Kidney (tissue), 13 donors: ENCODE measurements at regions not wholly inside any gene's neighbourhood (a gene's known extent, or its start where the extent isn't known, plus 50 kb on each side); places are given as distances from the start of the nearest gene placed in this dataset.

Experiments
- DNase-seq, 5 donors: peaks; one replicate each; pipeline ENCODE4 v3.0.0-alpha.2; 2013 to 2020
- FAIRE-seq: peaks from 2 replicates; lab custom pipeline; 2012; peaks lifted over from hg19 to GRCh38; lab: Jason Lieb, UNC
- H3K27ac ChIP-seq, 2 donors: one replicate each; pipeline ENCODE4 v1.7.0; 2013; ENCODE audit warnings: low read depth in 2 of 2, low read length in 2 of 2, inconsistent platforms in 1 of 2
- H3K27me3 ChIP-seq: one replicate; pipeline ENCODE4 v1.7.1; 2013; ENCODE audit warnings: low read length, inconsistent platforms; ENCODE audit not compliant: control insufficient read depth, insufficient read depth
- H3K36me3 ChIP-seq, 3 donors: one replicate each; pipeline versions ENCODE4 v1.7.0 to v1.7.1; 2013; ENCODE audit warnings: low read length in 3 of 3, control low read depth in 1 of 3, inconsistent platforms in 1 of 3; ENCODE audit not compliant: insufficient read depth in 3 of 3, control insufficient read depth in 2 of 3
- H3K4me1 ChIP-seq, 3 donors: one replicate each; pipeline versions ENCODE4 v1.7.0 to v1.7.1; 2013; ENCODE audit warnings: low read length in 3 of 3, inconsistent platforms in 1 of 3, low read depth in 1 of 3; ENCODE audit not compliant: control insufficient read depth in 2 of 3, insufficient read depth in 2 of 3
- H3K4me3 ChIP-seq, 3 donors: one replicate each; pipeline versions ENCODE4 v1.7.0 to v1.8.1; 2013; ENCODE audit warnings: low read length in 3 of 3, control low read depth in 1 of 3, inconsistent platforms in 1 of 3
- H3K9ac ChIP-seq, 3 donors: one replicate each; pipeline versions ENCODE4 v1.7.0 to v1.7.1; 2013; ENCODE audit warnings: low read length in 3 of 3, control low read depth in 1 of 3, inconsistent platforms in 1 of 3
- H3K9me3 ChIP-seq, 3 donors: one replicate each; pipeline versions ENCODE4 v1.7.0 to v1.7.1; 2013; ENCODE audit warnings: low read length in 3 of 3, control low read depth in 1 of 3, inconsistent platforms in 1 of 3; ENCODE audit not compliant: control insufficient read depth in 2 of 3, insufficient read depth in 1 of 3
- intact Hi-C: fragments of 100-400 bp; cut with DNase I; formaldehyde crosslinking; loops from one replicate; pipeline ENCODE4 v1.11.1; 2022
- TF ChIP-seq, protein P1 (sequence below): IDR thresholded peaks from 3 replicates; pipeline ENCODE4 v1.5.1; 2012; ENCODE audit warnings: mild to moderate bottlenecking, moderate library complexity, borderline replicate concordance; ENCODE audit not compliant: insufficient read depth; ENCODE audit errors: extremely low read depth
- donor health status: control.
- donor health status: control.
- donor health status: control.
- donor health status: control.
- donor health status: control.
- donor health status: DM: yes; HTN: yes; CAD: no.
- donor health status: Normal renal cell carcinoma (clear cell type).

DNA sequence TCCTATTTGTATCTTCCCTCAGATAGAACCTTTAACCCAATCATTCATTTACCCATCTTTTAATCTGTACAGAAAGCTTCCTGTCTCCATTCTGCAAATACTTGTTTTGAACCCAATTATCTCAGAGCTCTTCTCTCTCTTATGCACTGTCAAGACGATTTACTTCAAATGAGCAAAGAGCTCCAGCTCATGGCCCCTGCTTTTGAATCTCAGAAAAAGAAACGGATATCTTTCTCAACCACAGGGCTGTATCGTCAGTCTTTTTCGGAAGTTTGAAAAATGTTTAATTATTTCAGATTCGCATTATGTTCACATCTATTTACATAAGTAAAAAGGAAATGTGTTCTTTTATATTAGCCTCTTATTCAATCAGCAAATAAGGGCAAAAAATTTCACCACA lies 322.7 kb upstream of the NBEA start:
- intact Hi-C loops: no loop called here
- no peak for FAIRE-seq
- H3K9ac ChIP-seq: no peak overlapping the region
- H3K27me3 ChIP-seq: no peaks in the 10 kb centered on the region
- DNase-seq: no peak
- no peaks in the 10 kb centered on the region for H3K9me3 ChIP-seq
- H3K4me1 ChIP-seq: no peaks in the 10 kb centered on the region
- H3K27ac ChIP-seq: no peak overlapping the region
- no peak overlapping the region for H3K4me3 ChIP-seq
- TF ChIP-seq, protein P1, sequence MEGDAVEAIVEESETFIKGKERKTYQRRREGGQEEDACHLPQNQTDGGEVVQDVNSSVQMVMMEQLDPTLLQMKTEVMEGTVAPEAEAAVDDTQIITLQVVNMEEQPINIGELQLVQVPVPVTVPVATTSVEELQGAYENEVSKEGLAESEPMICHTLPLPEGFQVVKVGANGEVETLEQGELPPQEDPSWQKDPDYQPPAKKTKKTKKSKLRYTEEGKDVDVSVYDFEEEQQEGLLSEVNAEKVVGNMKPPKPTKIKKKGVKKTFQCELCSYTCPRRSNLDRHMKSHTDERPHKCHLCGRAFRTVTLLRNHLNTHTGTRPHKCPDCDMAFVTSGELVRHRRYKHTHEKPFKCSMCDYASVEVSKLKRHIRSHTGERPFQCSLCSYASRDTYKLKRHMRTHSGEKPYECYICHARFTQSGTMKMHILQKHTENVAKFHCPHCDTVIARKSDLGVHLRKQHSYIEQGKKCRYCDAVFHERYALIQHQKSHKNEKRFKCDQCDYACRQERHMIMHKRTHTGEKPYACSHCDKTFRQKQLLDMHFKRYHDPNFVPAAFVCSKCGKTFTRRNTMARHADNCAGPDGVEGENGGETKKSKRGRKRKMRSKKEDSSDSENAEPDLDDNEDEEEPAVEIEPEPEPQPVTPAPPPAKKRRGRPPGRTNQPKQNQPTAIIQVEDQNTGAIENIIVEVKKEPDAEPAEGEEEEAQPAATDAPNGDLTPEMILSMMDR: no peak
- H3K36me3 ChIP-seq: no peaks in the 10 kb centered on the region

DNA sequence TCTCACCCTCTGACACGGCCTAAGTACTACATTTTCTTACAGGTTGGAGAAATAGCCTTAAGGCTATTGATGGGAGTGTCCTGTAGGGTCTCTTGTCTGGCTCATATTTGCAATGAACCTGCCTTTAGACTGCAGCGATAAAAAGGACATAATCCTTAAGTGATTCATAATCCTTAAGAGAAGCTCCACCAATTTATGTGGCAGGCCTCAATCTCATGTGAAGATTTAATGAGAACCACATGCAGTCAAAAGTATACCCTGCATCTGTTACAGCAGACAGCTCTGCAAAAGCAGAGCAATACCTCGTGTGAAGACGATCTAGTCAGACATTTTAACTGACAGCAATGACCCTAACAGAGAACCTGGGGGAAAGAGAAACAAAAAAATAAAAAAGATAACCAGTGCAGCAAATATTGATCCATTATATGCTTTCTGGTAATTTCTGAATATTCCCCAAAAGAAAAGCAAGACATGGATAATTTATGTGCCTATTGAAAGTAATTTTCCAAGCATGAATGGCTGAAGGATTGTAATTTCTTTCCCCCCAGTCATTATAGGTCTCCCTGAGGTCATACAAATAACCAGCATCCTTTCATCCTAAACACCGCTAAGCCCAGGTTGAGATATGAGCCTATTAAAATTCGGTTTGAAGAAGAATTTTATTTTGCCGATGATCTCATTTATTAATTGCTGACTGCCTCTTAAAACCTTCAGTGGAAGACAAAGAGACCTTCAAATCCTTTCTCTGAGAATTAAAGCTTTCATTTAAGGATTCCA lies 321.8 kb upstream of the NBEA start:
- intact Hi-C loops: no loop called here
- Histone ChIP-seq H3K9me3 (no peaks in the 10 kb centered on the region), H3K27ac (no peak overlapping the region), H3K36me3 (no peaks in the 10 kb centered on the region), H3K27me3 (no peaks in the 10 kb centered on the region), H3K9ac (no peak overlapping the region), H3K4me1 (no peaks in the 10 kb centered on the region), H3K4me3 (no peak overlapping the region)
- no peak for DNase-seq
- TF ChIP-seq, protein P1: no peak
- FAIRE-seq: no peak

DNA sequence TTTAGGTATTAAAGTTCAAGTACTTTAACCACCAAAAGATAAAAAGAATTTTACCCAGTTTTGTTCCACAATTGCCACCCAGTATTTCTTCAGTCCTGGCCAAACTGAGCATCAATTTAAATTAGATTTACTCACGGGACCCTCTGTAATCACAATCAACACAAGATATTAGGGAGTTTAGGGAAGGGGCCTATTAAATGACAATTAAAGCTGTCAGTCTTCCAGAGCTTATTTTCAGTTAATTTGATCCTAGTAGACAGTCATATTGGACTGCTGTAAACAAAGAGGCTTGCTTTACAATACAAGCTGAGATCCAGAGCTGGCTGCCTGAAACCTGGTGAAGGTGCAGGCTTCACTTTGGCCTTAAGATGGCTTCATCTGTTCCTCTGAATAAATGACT lies 321.2 kb upstream of the NBEA start:
- no peaks in the 10 kb centered on the region for H3K36me3 ChIP-seq
- DNase-seq (no peak), FAIRE-seq (no peak)
- TF ChIP-seq, protein P1: no peak
- H3K4me3 ChIP-seq: no peak overlapping the region
- H3K27me3 ChIP-seq: no peaks in the 10 kb centered on the region
- H3K9ac ChIP-seq: no peak overlapping the region
- no peaks in the 10 kb centered on the region for H3K9me3 ChIP-seq
- H3K27ac ChIP-seq: no peak overlapping the region
- H3K4me1 ChIP-seq: no peaks in the 10 kb centered on the region
- intact Hi-C loops: no loop called here

DNA sequence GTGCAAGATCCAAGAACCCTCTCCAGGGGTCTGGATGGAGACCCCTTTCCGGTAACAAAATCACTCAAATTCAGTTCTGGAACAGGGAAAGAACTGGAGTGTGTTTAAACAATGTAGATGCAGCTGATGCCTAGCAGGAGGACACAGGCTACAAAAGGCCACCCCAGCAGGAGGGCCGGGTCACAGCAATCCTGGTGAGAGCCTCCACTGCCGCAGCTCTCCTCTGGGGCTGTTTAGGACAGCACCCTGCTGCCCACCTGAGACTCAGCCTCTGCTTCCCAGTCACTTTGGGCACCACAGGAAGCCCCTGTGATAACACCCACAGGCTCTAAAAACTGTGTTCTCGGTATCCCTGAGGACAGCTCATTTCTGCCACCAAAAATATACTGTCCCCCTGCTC lies 318.7 kb upstream of the NBEA start:
- no peaks in the 10 kb centered on the region for H3K36me3 ChIP-seq
- FAIRE-seq: no peak
- TF ChIP-seq, protein P1: no peak

More for the DNA sequence above, 318.7 kb upstream of the NBEA start:
- H3K4me1 ChIP-seq: no peaks in the 10 kb centered on the region
- H3K9ac ChIP-seq: no peak overlapping the region
- no peaks in the 10 kb centered on the region for H3K27me3 ChIP-seq
- H3K9me3 ChIP-seq: no peaks in the 10 kb centered on the region
- no peak for DNase-seq
- intact Hi-C loops: no loop called here
- H3K4me3 ChIP-seq: no peak overlapping the region
- H3K27ac ChIP-seq: no peak overlapping the region
